SU-DHL-6 (cell line): ENCODE measurements at regions not wholly inside any gene's neighbourhood (a gene's known extent, or its start where the extent isn't known, plus 50 kb on each side); places are given as distances from the start of the nearest gene placed in this dataset.

Source experiments
- EZH2phosphoT487 ChIP-seq: fragments of 200-600 bp; sonication (generic), shearing (Covaris generic); conservative IDR thresholded peaks from 2 replicates; pipeline ENCODE4 v1.6.1; 2018; ENCODE audit warnings: mild to moderate bottlenecking, antibody characterized with exemption, low read length, moderate library complexity, mixed read lengths
- TF ChIP-seq, protein P1 (sequence below): fragments of 200-600 bp; sonication (generic); IDR thresholded peaks from one replicate; pipeline ENCODE4 v1.5.1; 2017; ENCODE audit warnings: antibody characterized with exemption, mild to moderate bottlenecking, low read length, moderate library complexity; ENCODE audit not compliant: insufficient read depth, poor library complexity, severe bottlenecking

DNA sequence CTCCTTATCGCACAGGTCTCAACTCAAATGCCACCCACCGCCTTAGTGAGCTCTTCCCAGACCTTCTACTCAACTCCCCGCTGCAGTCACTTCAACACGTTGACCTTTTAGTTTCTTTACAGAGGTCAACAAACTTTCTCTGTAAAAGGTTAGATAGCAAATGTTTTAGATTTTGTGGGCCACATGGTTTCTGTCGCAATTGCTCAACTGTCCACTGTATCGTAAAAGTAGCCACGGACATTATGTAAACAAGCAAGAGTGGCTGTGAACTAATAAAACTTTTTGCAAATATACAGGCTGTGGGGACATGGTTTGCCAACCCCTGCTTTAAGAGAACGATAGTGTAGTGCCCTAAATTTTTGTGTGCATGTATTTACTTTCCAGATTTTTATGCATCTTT, 247.6 kb upstream of the TSHZ2 start:
- TF ChIP-seq, protein P1, sequence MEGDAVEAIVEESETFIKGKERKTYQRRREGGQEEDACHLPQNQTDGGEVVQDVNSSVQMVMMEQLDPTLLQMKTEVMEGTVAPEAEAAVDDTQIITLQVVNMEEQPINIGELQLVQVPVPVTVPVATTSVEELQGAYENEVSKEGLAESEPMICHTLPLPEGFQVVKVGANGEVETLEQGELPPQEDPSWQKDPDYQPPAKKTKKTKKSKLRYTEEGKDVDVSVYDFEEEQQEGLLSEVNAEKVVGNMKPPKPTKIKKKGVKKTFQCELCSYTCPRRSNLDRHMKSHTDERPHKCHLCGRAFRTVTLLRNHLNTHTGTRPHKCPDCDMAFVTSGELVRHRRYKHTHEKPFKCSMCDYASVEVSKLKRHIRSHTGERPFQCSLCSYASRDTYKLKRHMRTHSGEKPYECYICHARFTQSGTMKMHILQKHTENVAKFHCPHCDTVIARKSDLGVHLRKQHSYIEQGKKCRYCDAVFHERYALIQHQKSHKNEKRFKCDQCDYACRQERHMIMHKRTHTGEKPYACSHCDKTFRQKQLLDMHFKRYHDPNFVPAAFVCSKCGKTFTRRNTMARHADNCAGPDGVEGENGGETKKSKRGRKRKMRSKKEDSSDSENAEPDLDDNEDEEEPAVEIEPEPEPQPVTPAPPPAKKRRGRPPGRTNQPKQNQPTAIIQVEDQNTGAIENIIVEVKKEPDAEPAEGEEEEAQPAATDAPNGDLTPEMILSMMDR = no peak
- no peak for TF ChIP-seq EZH2phosphoT487
